Nephron (organoid): ENCODE measurements at regions not wholly inside any gene's neighbourhood (a gene's known extent, or its start where the extent isn't known, plus 50 kb on each side); places are given as distances from the start of the nearest gene placed in this dataset.

ENCODE experiments used
- H3K27ac Mint-ChIP-seq, 3 experiments: 2 replicates each; pipeline ENCODE4 v1.8.0; 2020; ENCODE audit warnings: mixed read lengths in 3 of 3, mild to moderate bottlenecking in 2 of 3, moderate library complexity in 1 of 3
- H3K27me3 Mint-ChIP-seq: 2 replicates; pipeline ENCODE4 v1.8.0; 2021; ENCODE audit warnings: low read depth, mild to moderate bottlenecking, moderate library complexity, mixed read lengths
- H3K36me3 Mint-ChIP-seq: 2 replicates; pipeline ENCODE4 v1.8.0; 2020; ENCODE audit warnings: low read depth, mixed read lengths
- H3K4me1 Mint-ChIP-seq: 2 replicates; pipeline ENCODE4 v1.8.0; 2020; ENCODE audit warnings: mixed read lengths
- H3K4me3 Mint-ChIP-seq, 3 experiments: 2 replicates each; pipeline ENCODE4 v1.8.0; 2020; ENCODE audit warnings: mild to moderate bottlenecking in 3 of 3, mixed read lengths in 3 of 3, moderate library complexity in 2 of 3
- H3K9me3 Mint-ChIP-seq: 2 replicates; pipeline ENCODE4 v1.8.0; 2020; ENCODE audit warnings: mixed read lengths
- TF ChIP-seq, protein P1 (sequence below), 3 experiments: fragments of 200-600 bp; sonication (generic); IDR thresholded peaks; one replicate each; pipeline ENCODE4 v1.5.0; 2021; ENCODE audit warnings: antibody characterized with exemption in 3 of 3; ENCODE audit not compliant: unreplicated experiment in 3 of 3

- no peak overlapping the region for H3K4me3 Mint-ChIP-seq
- H3K27me3 Mint-ChIP-seq: no peaks in the 10 kb centered on the region
- H3K27ac Mint-ChIP-seq: no peak overlapping the region
Observed at GRCh38 chr6:23111984-23112383, 542.6 kb downstream of the HDGFL1 start.

DNA sequence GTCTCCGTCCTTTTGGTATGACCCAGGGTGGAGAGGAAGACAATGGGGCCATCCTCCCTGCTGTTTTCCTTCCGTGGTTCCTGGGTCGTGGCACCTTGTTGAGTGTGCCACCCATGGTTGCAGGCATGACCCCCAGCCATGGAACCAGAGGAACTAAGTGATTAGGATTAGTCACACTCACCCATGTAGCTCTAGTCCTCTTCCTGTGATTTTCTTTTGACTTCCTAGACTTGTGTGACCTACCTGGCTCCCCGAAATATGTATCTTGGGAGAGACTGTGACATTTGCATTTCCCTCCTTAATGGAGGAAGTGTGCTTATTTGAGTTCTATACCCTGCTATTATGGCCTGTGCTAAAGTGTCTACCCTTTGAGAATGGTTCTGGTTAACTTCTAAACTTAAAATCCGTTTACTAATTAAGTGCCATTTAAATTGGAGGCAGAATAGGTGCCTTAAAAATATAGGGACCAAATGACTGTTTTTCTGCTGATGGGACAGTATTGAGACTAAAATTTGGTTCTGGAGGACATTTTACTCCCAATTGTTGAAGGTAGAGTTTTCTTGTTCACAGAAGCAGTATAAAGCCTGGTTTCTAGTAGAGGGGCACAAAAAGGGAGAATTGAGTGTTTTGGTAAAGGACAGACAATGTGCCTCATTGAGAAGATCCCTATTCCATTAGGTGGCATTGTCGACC lies 545.6 kb downstream of the HDGFL1 start:
- no peaks in the 10 kb centered on the region for H3K4me1 Mint-ChIP-seq
- no peaks in the 10 kb centered on the region for H3K27me3 Mint-ChIP-seq
- H3K9me3 Mint-ChIP-seq: peaks cover 28% of the 10 kb centered on the region
- no peak overlapping the region for H3K27ac Mint-ChIP-seq
- no peaks in the 10 kb centered on the region for H3K36me3 Mint-ChIP-seq
- TF ChIP-seq, protein P1, sequence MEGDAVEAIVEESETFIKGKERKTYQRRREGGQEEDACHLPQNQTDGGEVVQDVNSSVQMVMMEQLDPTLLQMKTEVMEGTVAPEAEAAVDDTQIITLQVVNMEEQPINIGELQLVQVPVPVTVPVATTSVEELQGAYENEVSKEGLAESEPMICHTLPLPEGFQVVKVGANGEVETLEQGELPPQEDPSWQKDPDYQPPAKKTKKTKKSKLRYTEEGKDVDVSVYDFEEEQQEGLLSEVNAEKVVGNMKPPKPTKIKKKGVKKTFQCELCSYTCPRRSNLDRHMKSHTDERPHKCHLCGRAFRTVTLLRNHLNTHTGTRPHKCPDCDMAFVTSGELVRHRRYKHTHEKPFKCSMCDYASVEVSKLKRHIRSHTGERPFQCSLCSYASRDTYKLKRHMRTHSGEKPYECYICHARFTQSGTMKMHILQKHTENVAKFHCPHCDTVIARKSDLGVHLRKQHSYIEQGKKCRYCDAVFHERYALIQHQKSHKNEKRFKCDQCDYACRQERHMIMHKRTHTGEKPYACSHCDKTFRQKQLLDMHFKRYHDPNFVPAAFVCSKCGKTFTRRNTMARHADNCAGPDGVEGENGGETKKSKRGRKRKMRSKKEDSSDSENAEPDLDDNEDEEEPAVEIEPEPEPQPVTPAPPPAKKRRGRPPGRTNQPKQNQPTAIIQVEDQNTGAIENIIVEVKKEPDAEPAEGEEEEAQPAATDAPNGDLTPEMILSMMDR (IDR thresholded peaks at IDR 0.05; ENCODE audit: unreplicated experiment in 3 of 3): no peak
- H3K4me3 Mint-ChIP-seq: no peak overlapping the region

More at GRCh38 chr6:23111984-23112383, 542.6 kb downstream of the HDGFL1 start:
- TF ChIP-seq, protein P1 (IDR thresholded peaks at IDR 0.05; ENCODE audit: unreplicated experiment in 3 of 3): no peak
- Mint-ChIP-seq H3K36me3 (peaks cover 4% of the 10 kb centered on the region), H3K9me3 (peaks cover 43% of the 10 kb centered on the region), H3K4me1 (no peaks in the 10 kb centered on the region)

DNA sequence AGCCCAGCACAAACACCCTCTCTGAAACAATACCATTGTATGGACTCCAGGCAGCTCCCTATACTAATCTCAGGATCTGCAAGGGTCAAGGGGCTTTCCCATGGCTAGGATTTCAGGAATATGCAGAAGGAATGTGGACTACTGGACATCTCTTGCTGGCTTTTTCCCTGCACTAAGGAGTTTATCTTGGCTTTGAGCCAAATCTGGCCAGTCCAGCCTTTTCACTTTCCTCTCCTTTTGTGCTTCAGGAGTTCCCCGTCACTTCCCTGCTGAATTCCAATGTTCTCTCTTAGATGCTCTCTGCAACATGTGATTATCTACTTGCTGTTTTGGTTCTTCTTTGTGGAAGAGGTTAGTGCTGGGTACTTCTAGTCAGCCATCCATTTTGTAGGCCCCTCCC lies 568.2 kb downstream of the HDGFL1 start:
- Mint-ChIP-seq H3K36me3 (no peaks in the 10 kb centered on the region), H3K4me1 (no peaks in the 10 kb centered on the region), H3K9me3 (peaks cover 29% of the 10 kb centered on the region), H3K4me3 (no peak overlapping the region), H3K27ac (no peak overlapping the region), H3K27me3 (no peaks in the 10 kb centered on the region)
- TF ChIP-seq, protein P1 (IDR thresholded peaks at IDR 0.05; ENCODE audit: unreplicated experiment in 3 of 3): no peak

- Mint-ChIP-seq H3K9me3 (peaks cover 13% of the 10 kb centered on the region), H3K27me3 (no peaks in the 10 kb centered on the region), H3K27ac (no peak overlapping the region), H3K4me3 (no peak overlapping the region), H3K4me1 (no peaks in the 10 kb centered on the region), H3K36me3 (no peaks in the 10 kb centered on the region)
- TF ChIP-seq, protein P1 (IDR thresholded peaks at IDR 0.05; ENCODE audit: unreplicated experiment in 3 of 3): no peak
Observed at GRCh38 chr6:23140871-23141270, 571.5 kb downstream of the HDGFL1 start.

DNA sequence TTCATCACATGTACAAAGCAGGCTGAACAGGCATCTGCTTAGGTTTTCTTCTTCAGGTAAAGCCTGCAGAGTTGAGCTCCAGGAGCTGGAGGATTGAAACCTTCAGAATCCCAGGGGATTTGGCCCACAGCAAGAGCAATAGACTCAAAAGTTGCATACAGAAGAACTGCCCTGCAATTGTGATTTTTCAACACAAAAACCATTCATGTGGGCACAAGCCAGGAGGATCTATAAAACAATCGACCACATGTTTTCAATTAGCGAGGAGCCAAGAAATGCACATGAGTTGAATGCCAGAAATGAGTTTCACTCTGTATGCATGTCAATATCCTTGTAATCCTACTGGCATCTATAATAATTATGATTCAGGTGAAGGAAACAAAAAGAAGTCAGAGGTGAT lies 576.4 kb downstream of the HDGFL1 start:
- Mint-ChIP-seq H3K27ac (no peak overlapping the region), H3K9me3 (no peaks in the 10 kb centered on the region), H3K27me3 (no peaks in the 10 kb centered on the region), H3K4me3 (no peak overlapping the region), H3K36me3 (no peaks in the 10 kb centered on the region), H3K4me1 (no peaks in the 10 kb centered on the region)
- TF ChIP-seq, protein P1 (IDR thresholded peaks at IDR 0.05; ENCODE audit: unreplicated experiment in 3 of 3): no peak

DNA sequence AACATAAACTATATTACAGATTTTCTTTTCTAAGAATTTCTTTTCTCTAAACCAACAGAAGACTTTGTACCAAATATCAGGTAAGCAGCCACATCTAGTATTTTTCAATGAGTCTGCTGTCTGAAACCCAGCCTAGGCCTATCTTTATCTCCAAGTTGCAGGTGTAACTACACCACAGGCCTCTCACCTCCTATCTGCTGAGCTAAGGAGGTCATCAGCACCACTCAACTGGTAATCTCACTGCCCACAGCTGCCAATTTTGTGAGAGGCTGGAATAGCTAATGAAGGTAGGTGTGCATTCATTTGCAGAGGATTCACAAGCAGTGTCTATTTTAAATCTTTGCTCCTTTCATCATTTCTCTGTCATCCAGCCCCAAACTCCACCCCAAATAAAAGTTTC lies 584.8 kb downstream of the HDGFL1 start:
- H3K4me3 Mint-ChIP-seq: no peak overlapping the region
- no peak overlapping the region for H3K27ac Mint-ChIP-seq
- no peaks in the 10 kb centered on the region for H3K36me3 Mint-ChIP-seq
- H3K4me1 Mint-ChIP-seq: no peaks in the 10 kb centered on the region
- TF ChIP-seq, protein P1 (IDR thresholded peaks at IDR 0.05; ENCODE audit: unreplicated experiment in 3 of 3): no peak
- peaks cover 12% of the 10 kb centered on the region for H3K9me3 Mint-ChIP-seq
- H3K27me3 Mint-ChIP-seq: peaks cover 3% of the 10 kb centered on the region
